ENCODE measurements at regions not wholly inside any gene's neighbourhood (a gene's known extent, or its start where the extent isn't known, plus 50 kb on each side); places are given as distances from the start of the nearest gene placed in this dataset.
"Not testable (repeated sequence)": the region's sequence is repeated elsewhere in the genome, so short reads cannot be mapped to it uniquely, and the experiment has no call there.

- Histone ChIP-seq H3K27ac (ENCODE audit: low read depth in 2 of 2, low read length in 1 of 2) (no peak overlapping the region), H3K9me3 (ENCODE audit: control insufficient read depth in 2 of 2, insufficient read depth in 1 of 2, low read depth in 1 of 2, low read length in 1 of 2) (peaks cover 0 to 6% of the 10 kb centered on the region in 2 donors), H3K4me1 (ENCODE audit: control insufficient read depth in 2 of 2, insufficient read depth in 2 of 2, low read length in 1 of 2) (no peaks in the 10 kb centered on the region), H3K36me3 (ENCODE audit: control insufficient read depth in 2 of 2, insufficient read depth in 2 of 2, low read length in 1 of 2) (no peaks in the 10 kb centered on the region), H3K4me3 (ENCODE audit: low read depth in 1 of 2, low read length in 2 of 2) (no peak overlapping the region), H3K27me3 (ENCODE audit: control insufficient read depth in 1 of 2, insufficient read depth in 2 of 2, low read length in 2 of 2) (no peaks in the 10 kb centered on the region)
- WGBS, 2 donors = 69 to 70% methylated on average over 13 of the region's 13 CpGs
Measured at GRCh38 chr1:25011943-25012638, 82.0 kb upstream of the RUNX3 start.

DNA sequence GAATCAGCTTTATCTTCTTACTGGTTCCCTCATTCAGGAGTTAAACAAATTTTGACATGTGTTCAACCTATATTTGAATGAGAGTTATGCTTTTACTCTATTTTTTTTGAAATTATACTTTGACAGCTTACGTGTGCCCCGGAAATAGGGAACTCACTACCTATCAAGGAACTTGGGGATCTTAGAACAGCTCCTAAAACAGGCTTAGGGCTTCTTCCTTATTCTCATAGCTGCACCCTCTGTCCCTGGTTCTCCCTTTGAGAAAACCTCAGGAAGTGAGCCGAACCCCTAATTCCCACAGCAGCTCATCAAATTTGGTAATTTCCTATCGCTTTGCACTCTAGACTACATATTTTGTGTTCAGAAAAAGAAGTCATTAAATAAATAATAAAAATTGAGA, 81.2 kb upstream of the RUNX3 start:
- H3K27me3 ChIP-seq (ENCODE audit: control insufficient read depth in 1 of 2, insufficient read depth in 2 of 2, low read length in 2 of 2) = no peaks in the 10 kb centered on the region
- H3K4me1 ChIP-seq (ENCODE audit: control insufficient read depth in 2 of 2, insufficient read depth in 2 of 2, low read length in 1 of 2) = no peaks in the 10 kb centered on the region
- no peak overlapping the region for H3K4me3 ChIP-seq (ENCODE audit: low read depth in 1 of 2, low read length in 2 of 2)
- peaks cover 0 to 6% of the 10 kb centered on the region in 2 donors for H3K9me3 ChIP-seq (ENCODE audit: control insufficient read depth in 2 of 2, insufficient read depth in 1 of 2, low read depth in 1 of 2, low read length in 1 of 2)
- 81 to 82% methylated on average over 4 of the region's 4 CpGs for WGBS, 2 donors
- H3K36me3 ChIP-seq (ENCODE audit: control insufficient read depth in 2 of 2, insufficient read depth in 2 of 2, low read length in 1 of 2) = no peaks in the 10 kb centered on the region
- no peak overlapping the region for H3K27ac ChIP-seq (ENCODE audit: low read depth in 2 of 2, low read length in 1 of 2)

GRCh38 chr1:25009671-25010262, 79.7 kb upstream of the RUNX3 start:
- H3K9me3 ChIP-seq (ENCODE audit: control insufficient read depth in 2 of 2, insufficient read depth in 1 of 2, low read depth in 1 of 2, low read length in 1 of 2) = peaks cover 0 to 6% of the 10 kb centered on the region in 2 donors
- no peaks in the 10 kb centered on the region for H3K4me1 ChIP-seq (ENCODE audit: control insufficient read depth in 2 of 2, insufficient read depth in 2 of 2, low read length in 1 of 2)
- H3K27ac ChIP-seq (ENCODE audit: low read depth in 2 of 2, low read length in 1 of 2) = no peak overlapping the region
- H3K36me3 ChIP-seq (ENCODE audit: control insufficient read depth in 2 of 2, insufficient read depth in 2 of 2, low read length in 1 of 2) = no peaks in the 10 kb centered on the region
- no peak overlapping the region for H3K4me3 ChIP-seq (ENCODE audit: low read depth in 1 of 2, low read length in 2 of 2)
- no peaks in the 10 kb centered on the region for H3K27me3 ChIP-seq (ENCODE audit: control insufficient read depth in 1 of 2, insufficient read depth in 2 of 2, low read length in 2 of 2)
- WGBS, 2 donors = 85 to 94% methylated on average over 3 of the region's 3 CpGs

- H3K36me3 ChIP-seq (ENCODE audit: control insufficient read depth in 2 of 2, insufficient read depth in 2 of 2, low read length in 1 of 2) = no peaks in the 10 kb centered on the region
- no peak overlapping the region for H3K27ac ChIP-seq (ENCODE audit: low read depth in 2 of 2, low read length in 1 of 2)
- WGBS, 2 donors = 49 to 73% methylated on average over 2 of the region's 2 CpGs
- H3K4me3 ChIP-seq (ENCODE audit: low read depth in 1 of 2, low read length in 2 of 2) = no peak overlapping the region
- H3K4me1 ChIP-seq (ENCODE audit: control insufficient read depth in 2 of 2, insufficient read depth in 2 of 2, low read length in 1 of 2) = no peaks in the 10 kb centered on the region
- no peaks in the 10 kb centered on the region for H3K27me3 ChIP-seq (ENCODE audit: control insufficient read depth in 1 of 2, insufficient read depth in 2 of 2, low read length in 2 of 2)
- peaks cover 0 to 6% of the 10 kb centered on the region in 2 donors for H3K9me3 ChIP-seq (ENCODE audit: control insufficient read depth in 2 of 2, insufficient read depth in 1 of 2, low read depth in 1 of 2, low read length in 1 of 2)
Measured at GRCh38 chr1:25008192-25008485, 78.1 kb upstream of the RUNX3 start.

DNA sequence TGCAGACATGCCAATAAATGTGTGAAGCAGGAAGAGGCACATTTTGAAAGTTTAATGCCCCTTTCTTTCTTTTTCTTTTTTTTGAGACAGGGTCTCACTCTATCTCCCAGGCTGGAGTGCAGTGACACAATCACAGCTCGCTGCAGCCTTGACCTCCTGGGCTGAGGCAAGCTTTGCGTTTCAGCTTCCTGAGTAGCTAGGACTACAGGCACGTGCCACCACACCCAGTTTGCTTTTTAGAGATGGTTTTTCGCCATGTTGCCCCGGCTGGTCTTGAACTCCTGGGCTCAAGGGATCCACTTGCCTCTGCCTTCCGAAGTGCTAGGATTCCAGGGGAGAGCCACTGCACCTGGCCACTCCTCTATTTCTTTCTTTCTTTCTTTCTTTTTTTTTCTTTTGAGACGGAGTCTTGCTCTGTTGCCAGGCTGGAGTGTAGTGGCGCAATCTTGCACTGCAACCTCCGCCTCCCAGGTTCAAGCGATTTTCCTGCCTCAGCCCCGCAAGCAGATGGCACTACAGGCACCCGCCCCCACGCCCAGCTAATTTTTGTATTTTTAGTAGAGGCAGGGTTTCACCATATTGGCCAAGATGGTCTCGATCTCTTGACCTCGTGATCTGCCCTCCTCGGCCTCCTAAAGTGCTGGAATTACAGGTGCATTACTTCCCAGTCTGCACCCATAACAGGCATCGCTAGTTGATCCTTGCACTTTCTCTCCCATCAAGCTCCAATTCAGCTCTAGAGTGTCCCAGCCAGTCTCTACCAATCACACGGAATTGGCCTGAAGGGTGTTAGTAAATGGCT, 77.5 kb upstream of the RUNX3 start:
- H3K27ac ChIP-seq (ENCODE audit: low read depth in 2 of 2, low read length in 1 of 2); H3K27me3 ChIP-seq (ENCODE audit: control insufficient read depth in 1 of 2, insufficient read depth in 2 of 2, low read length in 2 of 2); H3K4me3 ChIP-seq (ENCODE audit: low read depth in 1 of 2, low read length in 2 of 2); H3K36me3 ChIP-seq (ENCODE audit: control insufficient read depth in 2 of 2, insufficient read depth in 2 of 2, low read length in 1 of 2); H3K4me1 ChIP-seq (ENCODE audit: control insufficient read depth in 2 of 2, insufficient read depth in 2 of 2, low read length in 1 of 2); H3K9me3 ChIP-seq (ENCODE audit: control insufficient read depth in 2 of 2, insufficient read depth in 1 of 2, low read depth in 1 of 2, low read length in 1 of 2): not testable (repeated sequence)
- WGBS, 2 donors = 48 to 59% methylated on average over 18 of the region's 18 CpGs

- no peaks in the 10 kb centered on the region for H3K4me1 ChIP-seq (ENCODE audit: control insufficient read depth in 2 of 2, insufficient read depth in 2 of 2, low read length in 1 of 2)
- peaks cover 0 to 6% of the 10 kb centered on the region in 2 donors for H3K9me3 ChIP-seq (ENCODE audit: control insufficient read depth in 2 of 2, insufficient read depth in 1 of 2, low read depth in 1 of 2, low read length in 1 of 2)
- H3K27ac ChIP-seq (ENCODE audit: low read depth in 2 of 2, low read length in 1 of 2) = no peak overlapping the region
- no peaks in the 10 kb centered on the region for H3K36me3 ChIP-seq (ENCODE audit: control insufficient read depth in 2 of 2, insufficient read depth in 2 of 2, low read length in 1 of 2)
- H3K27me3 ChIP-seq (ENCODE audit: control insufficient read depth in 1 of 2, insufficient read depth in 2 of 2, low read length in 2 of 2) = no peaks in the 10 kb centered on the region
- 24 to 26% methylated on average over 12 of the region's 12 CpGs for WGBS, 2 donors
- H3K4me3 ChIP-seq (ENCODE audit: low read depth in 1 of 2, low read length in 2 of 2) = no peak overlapping the region
Measured at GRCh38 chr1:25006770-25007169, 76.7 kb upstream of the RUNX3 start.

DNA sequence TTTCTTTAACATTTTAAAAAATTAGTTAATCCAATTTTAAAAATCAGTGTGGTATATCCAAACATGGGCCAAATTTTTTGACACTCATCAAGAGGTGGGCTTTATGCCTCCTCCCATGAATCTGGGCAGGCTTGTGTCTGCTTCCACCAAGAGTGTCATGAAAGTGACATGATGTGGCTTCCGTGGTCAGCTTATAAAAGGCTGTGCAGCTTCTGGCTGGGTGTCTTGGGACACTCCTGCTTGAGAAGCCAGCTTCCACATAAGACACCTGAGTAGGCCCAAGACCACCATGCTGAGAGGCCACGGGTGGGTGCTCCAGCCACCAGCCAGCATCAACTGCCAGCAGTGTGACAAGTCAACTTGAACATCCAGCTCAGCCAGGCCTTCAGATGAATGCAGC, 74.3 kb upstream of the RUNX3 start:
- Histone ChIP-seq H3K4me3 (ENCODE audit: low read depth in 1 of 2, low read length in 2 of 2) (no peak overlapping the region), H3K4me1 (ENCODE audit: control insufficient read depth in 2 of 2, insufficient read depth in 2 of 2, low read length in 1 of 2) (no peaks in the 10 kb centered on the region), H3K27ac (ENCODE audit: low read depth in 2 of 2, low read length in 1 of 2) (no peak overlapping the region), H3K27me3 (ENCODE audit: control insufficient read depth in 1 of 2, insufficient read depth in 2 of 2, low read length in 2 of 2) (no peaks in the 10 kb centered on the region), H3K9me3 (ENCODE audit: control insufficient read depth in 2 of 2, insufficient read depth in 1 of 2, low read depth in 1 of 2, low read length in 1 of 2) (no peaks in the 10 kb centered on the region), H3K36me3 (ENCODE audit: control insufficient read depth in 2 of 2, insufficient read depth in 2 of 2, low read length in 1 of 2) (no peaks in the 10 kb centered on the region)
- 78 to 79% methylated on average over 2 of the region's 2 CpGs for WGBS, 2 donors

- no peak overlapping the region for H3K4me3 ChIP-seq (ENCODE audit: low read depth in 1 of 2, low read length in 2 of 2)
- H3K4me1 ChIP-seq (ENCODE audit: control insufficient read depth in 2 of 2, insufficient read depth in 2 of 2, low read length in 1 of 2) = no peaks in the 10 kb centered on the region
- H3K9me3 ChIP-seq (ENCODE audit: control insufficient read depth in 2 of 2, insufficient read depth in 1 of 2, low read depth in 1 of 2, low read length in 1 of 2) = no peaks in the 10 kb centered on the region
- WGBS, 2 donors = 85 to 92% methylated on average over 7 of the region's 7 CpGs
- H3K27me3 ChIP-seq (ENCODE audit: control insufficient read depth in 1 of 2, insufficient read depth in 2 of 2, low read length in 2 of 2) = no peaks in the 10 kb centered on the region
- H3K36me3 ChIP-seq (ENCODE audit: control insufficient read depth in 2 of 2, insufficient read depth in 2 of 2, low read length in 1 of 2) = no peaks in the 10 kb centered on the region
- H3K27ac ChIP-seq (ENCODE audit: low read depth in 2 of 2, low read length in 1 of 2) = no peak overlapping the region
Measured at GRCh38 chr1:25003457-25004190, 73.5 kb upstream of the RUNX3 start.

DNA sequence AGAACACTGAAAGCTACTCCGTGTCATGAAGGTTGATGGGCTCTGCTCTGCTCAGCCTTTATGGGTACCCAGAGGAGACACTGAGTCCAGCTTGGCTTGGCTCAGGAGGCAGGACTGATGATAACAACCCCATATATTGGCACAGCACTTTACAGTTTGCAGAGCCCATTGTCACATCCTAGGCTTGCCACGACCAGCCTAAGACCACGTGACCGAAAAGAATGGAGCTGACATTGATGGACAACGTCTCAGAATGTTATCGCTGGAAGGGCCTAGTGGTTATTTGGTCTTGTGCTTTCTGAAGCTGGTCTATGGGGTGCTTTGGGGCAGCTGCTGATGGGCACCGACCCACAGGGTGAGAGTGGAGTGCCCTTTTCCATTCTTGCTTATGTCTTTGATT, 72.9 kb upstream of the RUNX3 start:
- Histone ChIP-seq H3K27ac (ENCODE audit: low read depth in 2 of 2, low read length in 1 of 2) (no peak overlapping the region), H3K4me3 (ENCODE audit: low read depth in 1 of 2, low read length in 2 of 2) (no peak overlapping the region), H3K9me3 (ENCODE audit: control insufficient read depth in 2 of 2, insufficient read depth in 1 of 2, low read depth in 1 of 2, low read length in 1 of 2) (no peaks in the 10 kb centered on the region), H3K4me1 (ENCODE audit: control insufficient read depth in 2 of 2, insufficient read depth in 2 of 2, low read length in 1 of 2) (no peaks in the 10 kb centered on the region), H3K36me3 (ENCODE audit: control insufficient read depth in 2 of 2, insufficient read depth in 2 of 2, low read length in 1 of 2) (no peaks in the 10 kb centered on the region), H3K27me3 (ENCODE audit: control insufficient read depth in 1 of 2, insufficient read depth in 2 of 2, low read length in 2 of 2) (no peaks in the 10 kb centered on the region)
- 75 to 93% methylated on average over 7 of the region's 7 CpGs for WGBS, 2 donors

Data from esophagus (tissue), 2 donors.